ENCODE measurements at regions not wholly inside any gene's neighbourhood (a gene's known extent, or its start where the extent isn't known, plus 50 kb on each side); places are given as distances from the start of the nearest gene placed in this dataset.

- peak; percentile 68 for DNase-seq (ENCODE audit: low spot score)
- Histone ChIP-seq H3K4me3 (no peak overlapping the region), H3K9me3 (no peaks in the 10 kb centered on the region)
Observed at GRCh38 chr6:154615483-154616025, 105.1 kb upstream of the CNKSR3 start.

GRCh38 chr6:154617175-154617574 lies 106.7 kb upstream of the CNKSR3 start:
- no peak for TF ChIP-seq CTCF (IDR thresholded peaks at IDR 0.05)
- H3K4me1 ChIP-seq, result no peaks in the 10 kb centered on the region
- DNase-seq (ENCODE audit: low spot score), result no peak

More at GRCh38 chr6:154615483-154616025, 105.1 kb upstream of the CNKSR3 start:
- Histone ChIP-seq H3K27ac (peak overlapping the region in 1 of 2 donors; percentile 4), H3K36me3 (no peaks in the 10 kb centered on the region), H3K27me3 (no peaks in the 10 kb centered on the region), H3K4me1 (no peaks in the 10 kb centered on the region)
- peak in 1 of 2 donors; percentile 55 for TF ChIP-seq CTCF (IDR thresholded peaks at IDR 0.05)

GRCh38 chr6:154619146-154619545 lies 108.7 kb upstream of the CNKSR3 start:
- Histone ChIP-seq H3K27me3 (no peaks in the 10 kb centered on the region), H3K27ac (no peak overlapping the region), H3K9me3 (no peaks in the 10 kb centered on the region), H3K4me3 (no peak overlapping the region), H3K4me1 (no peaks in the 10 kb centered on the region), H3K36me3 (no peaks in the 10 kb centered on the region)
- TF ChIP-seq CTCF (IDR thresholded peaks at IDR 0.05), result no peak
- no peak for DNase-seq (ENCODE audit: low spot score)

More at GRCh38 chr6:154617175-154617574, 106.7 kb upstream of the CNKSR3 start:
- H3K36me3 ChIP-seq, result no peaks in the 10 kb centered on the region
- no peak overlapping the region for H3K27ac ChIP-seq
- no peak overlapping the region for H3K4me3 ChIP-seq
- H3K27me3 ChIP-seq, result no peaks in the 10 kb centered on the region
- H3K9me3 ChIP-seq, result no peaks in the 10 kb centered on the region

- no peak for TF ChIP-seq CTCF (IDR thresholded peaks at IDR 0.05)
- DNase-seq (ENCODE audit: low spot score), result no peak
- no peaks in the 10 kb centered on the region for H3K36me3 ChIP-seq
- no peaks in the 10 kb centered on the region for H3K27me3 ChIP-seq
- no peaks in the 10 kb centered on the region for H3K9me3 ChIP-seq
- H3K27ac ChIP-seq, result no peak overlapping the region
- H3K4me1 ChIP-seq, result no peaks in the 10 kb centered on the region
- no peak overlapping the region for H3K4me3 ChIP-seq
Observed at GRCh38 chr6:154621686-154622085, 111.2 kb upstream of the CNKSR3 start.

- H3K27ac ChIP-seq, result no peak overlapping the region
- H3K36me3 ChIP-seq, result no peaks in the 10 kb centered on the region
- H3K9me3 ChIP-seq, result no peaks in the 10 kb centered on the region
- H3K27me3 ChIP-seq, result no peaks in the 10 kb centered on the region
- TF ChIP-seq CTCF (IDR thresholded peaks at IDR 0.05), result no peak
- no peaks in the 10 kb centered on the region for H3K4me1 ChIP-seq
- no peak overlapping the region for H3K4me3 ChIP-seq
- no peak for DNase-seq (ENCODE audit: low spot score)
Observed at GRCh38 chr6:154622618-154623336, 110.4 kb upstream of the SCAF8 start.

Data from right atrium auricular region (tissue), 2 donors.